GM19467 (cell line): ENCODE measurements at regions not wholly inside any gene's neighbourhood (a gene's known extent, or its start where the extent isn't known, plus 50 kb on each side); places are given as distances from the start of the nearest gene placed in this dataset.
"Not testable (repeated sequence)": the region's sequence is repeated elsewhere in the genome, so short reads cannot be mapped to it uniquely, and the experiment has no call there.

Experiments used
- ATAC-seq: cut with Tn5 transposase; IDR thresholded peaks from one replicate; pipeline ENCODE4 v1.9.1; 2021; ENCODE audit warnings: mild to moderate bottlenecking, moderate library complexity; ENCODE audit not compliant: unreplicated experiment

- no peak for ATAC-seq
These were observed 98.0 kb upstream of the NR5A2 start for GRCh38 chr1:199929556-199929955.

GRCh38 chr1:199930067-199930466, 97.4 kb upstream of the NR5A2 start:
- not testable (repeated sequence) for ATAC-seq

- no peak for ATAC-seq
These were observed 95.7 kb upstream of the NR5A2 start for GRCh38 chr1:199931666-199932377.

- no peak for ATAC-seq
These were observed 95.0 kb upstream of the NR5A2 start for GRCh38 chr1:199932462-199932861.

GRCh38 chr1:199936441-199936840, 91.1 kb upstream of the NR5A2 start:
- no peak for ATAC-seq

- no peak for ATAC-seq
These were observed 90.3 kb upstream of the NR5A2 start for GRCh38 chr1:199937161-199937560.

GRCh38 chr1:199937661-199938060, 89.8 kb upstream of the NR5A2 start:
- no peak for ATAC-seq

- no peak for ATAC-seq
These were observed 82.5 kb upstream of the NR5A2 start for GRCh38 chr1:199944986-199945385.

GRCh38 chr1:199945591-199945990, 81.9 kb upstream of the NR5A2 start:
- no peak for ATAC-seq

- ATAC-seq: no peak
These were observed 81.0 kb upstream of the NR5A2 start for GRCh38 chr1:199946305-199947155.

- ATAC-seq: no peak
These were observed 78.8 kb upstream of the NR5A2 start for GRCh38 chr1:199948587-199949280.

- ATAC-seq: not testable (repeated sequence)
These were observed 76.5 kb upstream of the NR5A2 start for GRCh38 chr1:199951005-199951404.

GRCh38 chr1:199953651-199954050, 73.9 kb upstream of the NR5A2 start:
- ATAC-seq: no peak

GRCh38 chr1:199954699-199955098, 72.8 kb upstream of the NR5A2 start:
- no peak for ATAC-seq

- no peak for ATAC-seq
These were observed 72.3 kb upstream of the NR5A2 start for GRCh38 chr1:199955235-199955634.

GRCh38 chr1:199956005-199956404, 71.5 kb upstream of the NR5A2 start:
- no peak for ATAC-seq

GRCh38 chr1:199959033-199959774, 68.3 kb upstream of the NR5A2 start:
- ATAC-seq: no peak

- ATAC-seq: no peak
These were observed 67.8 kb upstream of the NR5A2 start for GRCh38 chr1:199959775-199960110.

GRCh38 chr1:199970125-199970524, 57.4 kb upstream of the NR5A2 start:
- no peak for ATAC-seq

- ATAC-seq: no peak
These were observed 50.9 kb upstream of the NR5A2 start for GRCh38 chr1:199976496-199977144.
